H1 (cell line): ENCODE measurements at regions not wholly inside any gene's neighbourhood (a gene's known extent, or its start where the extent isn't known, plus 50 kb on each side); places are given as distances from the start of the nearest gene placed in this dataset.

Source experiments
- CTCF ChIA-PET: fragments of 300-600 bp; sonication (Branson Sonifier 250); formaldehyde crosslinking; loops from one replicate; lab custom pipeline; 2021; ENCODE audit not compliant: partially characterized antibody; lab: Charles Lee
- POLR2A ChIA-PET: fragments of 300-600 bp; sonication (Branson Sonifier 250); formaldehyde crosslinking; loops from one replicate; lab custom pipeline; 2021; ENCODE audit warnings: inconsistent platforms; ENCODE audit not compliant: partially characterized antibody; lab: Charles Lee
- DNase-seq, 2 experiments: peaks; one replicate each; pipeline versions ENCODE4 v3.0.0 to v3.0.0-alpha.2; 2010 to 2022; ENCODE audit warnings: low spot score in 2 of 2, low read depth in 1 of 2, mixed read lengths in 1 of 2
- FAIRE-seq: peaks from 2 replicates; lab custom pipeline; 2011; peaks lifted over from hg19 to GRCh38; lab: Jason Lieb, UNC
- H2AFZ ChIP-seq: 2 replicates; pipeline ENCODE4 v1.8.1; 2012; ENCODE audit warnings: low read length, inconsistent platforms
- H2AK5ac ChIP-seq: 2 replicates; pipeline ENCODE4 v1.6.1; 2013; ENCODE audit warnings: low read depth, low read length
- H2BK120ac ChIP-seq: replicated peaks from 2 replicates; pipeline ENCODE3; 2013; ENCODE audit warnings: low read depth, low read length, inconsistent platforms
- H2BK12ac ChIP-seq: 2 replicates; pipeline ENCODE4 v1.6.1; 2013; ENCODE audit warnings: low read depth, low read length
- H2BK15ac ChIP-seq: 2 replicates; pipeline ENCODE4 v1.6.1; 2013; ENCODE audit warnings: low read length
- H2BK20ac ChIP-seq: 2 replicates; pipeline ENCODE4 v1.6.1; 2013; ENCODE audit warnings: low read length
- H2BK5ac ChIP-seq: 2 replicates; pipeline ENCODE4 v1.6.1; 2013; ENCODE audit warnings: low read depth, low read length
- H3K14ac ChIP-seq: 2 replicates; pipeline ENCODE4 v1.6.1; 2013; ENCODE audit warnings: inconsistent platforms; ENCODE audit not compliant: insufficient read length
- H3K18ac ChIP-seq: 2 replicates; pipeline ENCODE4 v1.6.1; 2013; ENCODE audit warnings: low read length; ENCODE audit errors: extremely low read depth
- H3K23ac ChIP-seq: 2 replicates; pipeline ENCODE4 v1.6.1; 2013; ENCODE audit warnings: inconsistent platforms; ENCODE audit not compliant: insufficient read length
- H3K23me2 ChIP-seq: 2 replicates; pipeline ENCODE4 v1.6.1; 2013; ENCODE audit warnings: low read depth, low read length
- H3K27ac ChIP-seq: 2 replicates; pipeline ENCODE4 v1.6.1; 2011; ENCODE audit warnings: low read depth, low read length, inconsistent platforms
- H3K27me3 ChIP-seq, 4 experiments: replicated peaks in 1 of 4; 1 replicate in 1 of 4; 2 replicates in 3 of 4; pipeline versions ENCODE4 v1.6.1 to v1.8.1; 2011 to 2013; ENCODE audit warnings: low read length in 3 of 4, mild to moderate bottlenecking in 3 of 4, inconsistent platforms in 2 of 4, mixed read lengths in 2 of 4, moderate library complexity in 1 of 4; ENCODE audit not compliant: control insufficient read depth in 3 of 4, insufficient read depth in 3 of 4; ENCODE audit errors: extremely low read depth in 1 of 4
- H3K36me3 ChIP-seq, 4 experiments: 2 replicates each; pipeline versions ENCODE4 v1.6.1 to v1.8.1; 2011 to 2013; ENCODE audit warnings: mild to moderate bottlenecking in 4 of 4, low read length in 3 of 4, moderate library complexity in 2 of 4, control low read depth in 1 of 4, inconsistent platforms in 1 of 4; ENCODE audit not compliant: insufficient read depth in 4 of 4, control insufficient read depth in 2 of 4
- H3K4ac ChIP-seq: replicated peaks from 2 replicates; pipeline ENCODE3; 2013; ENCODE audit warnings: low read length, low read depth, mixed read lengths, inconsistent platforms; ENCODE audit not compliant: insufficient read length
- H3K4me1 ChIP-seq, 4 experiments: replicated peaks in 1 of 4; 1 replicate in 1 of 4; 2 replicates in 3 of 4; pipeline versions ENCODE4 v1.6.1 to v1.8.1; 2011 to 2013; ENCODE audit warnings: low read length in 3 of 4, inconsistent platforms in 2 of 4, mixed read lengths in 1 of 4; ENCODE audit not compliant: insufficient read depth in 4 of 4, control insufficient read depth in 3 of 4
- H3K4me2 ChIP-seq, 2 experiments: 2 replicates each; pipeline versions ENCODE4 v1.6.1 to v1.8.1; 2011 to 2013; ENCODE audit warnings: low read depth in 2 of 2, low read length in 2 of 2, control low read depth in 1 of 2, inconsistent platforms in 1 of 2, mild to moderate bottlenecking in 1 of 2; ENCODE audit not compliant: insufficient read depth in 1 of 2
- H3K4me3 ChIP-seq, 4 experiments: fragments of 200-600, 300-600 bp in 1 of 4; sonication (generic), shearing (Covaris generic), sonication (Bioruptor Twin) in 1 of 4; 2 replicates each; pipeline versions ENCODE4 v1.5.1 to v1.8.1; 2011 to 2016; ENCODE audit warnings: low read length in 4 of 4, low read depth in 3 of 4, control low read depth in 2 of 4, inconsistent platforms in 2 of 4, mild to moderate bottlenecking in 2 of 4, mixed read lengths in 1 of 4, moderate library complexity in 1 of 4; ENCODE audit not compliant: insufficient read depth in 2 of 4; ENCODE audit errors: extremely low read depth in 1 of 4
- H3K56ac ChIP-seq: replicated peaks from 2 replicates; pipeline ENCODE3; 2013; ENCODE audit warnings: low read depth, mild to moderate bottlenecking, mixed read lengths, low read length, inconsistent platforms; ENCODE audit not compliant: insufficient read length
- H3K79me1 ChIP-seq: 2 replicates; pipeline ENCODE4 v1.6.1; 2013; ENCODE audit warnings: low read depth, low read length, control low read depth
- H3K79me2 ChIP-seq, 2 experiments: 2 replicates each; pipeline versions ENCODE4 v1.6.1 to v1.8.1; 2012 to 2013; ENCODE audit warnings: low read length in 2 of 2, mild to moderate bottlenecking in 2 of 2, inconsistent platforms in 1 of 2; ENCODE audit not compliant: insufficient read depth in 2 of 2, control insufficient read depth in 1 of 2
- H3K9ac ChIP-seq, 4 experiments: replicated peaks in 1 of 4; 1 replicate in 1 of 4; 2 replicates in 3 of 4; pipeline versions ENCODE4 v1.6.1 to v1.8.1; 2011 to 2013; ENCODE audit warnings: low read depth in 3 of 4, low read length in 3 of 4, control low read depth in 2 of 4, mild to moderate bottlenecking in 2 of 4, moderate library complexity in 2 of 4, inconsistent platforms in 1 of 4; ENCODE audit errors: extremely low read depth in 1 of 4
- H3K9me3 ChIP-seq, 2 experiments: 2 replicates each; pipeline versions ENCODE4 v1.6.1 to v1.8.1; 2012 to 2013; ENCODE audit warnings: mild to moderate bottlenecking in 2 of 2, moderate library complexity in 2 of 2, control low read depth in 1 of 2, inconsistent platforms in 1 of 2, low read depth in 1 of 2, low read length in 1 of 2, mixed read lengths in 1 of 2; ENCODE audit not compliant: insufficient read depth in 2 of 2
- H4K20me1 ChIP-seq, 2 experiments: replicated peaks in 1 of 2; 2 replicates each; pipeline versions ENCODE3 to v1.8.1; 2011 to 2013; ENCODE audit warnings: inconsistent platforms in 2 of 2, low read length in 2 of 2, mild to moderate bottlenecking in 1 of 2; ENCODE audit not compliant: insufficient read depth in 2 of 2, control insufficient read depth in 1 of 2
- H4K5ac ChIP-seq: 2 replicates; pipeline ENCODE4 v1.6.1; 2013; ENCODE audit warnings: low read length, low read depth, mixed read lengths, inconsistent platforms; ENCODE audit not compliant: insufficient read length
- H4K8ac ChIP-seq: 2 replicates; pipeline ENCODE4 v1.8.0; 2013; ENCODE audit warnings: mild to moderate bottlenecking, moderate library complexity, low read length, inconsistent platforms; ENCODE audit not compliant: insufficient read depth; ENCODE audit errors: extremely low read depth
- H4K91ac ChIP-seq: replicated peaks from 2 replicates; pipeline ENCODE3; 2013; ENCODE audit warnings: low read length, mixed read lengths, inconsistent platforms; ENCODE audit not compliant: insufficient read length
- ATF2 ChIP-seq: IDR thresholded peaks from 2 replicates; pipeline ENCODE4 v1.6.1; 2012; ENCODE audit warnings: low read length, inconsistent platforms
- CBX8 ChIP-seq: fragments of 300-800, 300-1000 bp; sonication (generic); IDR thresholded peaks from 2 replicates; pipeline ENCODE4 v1.7.1; 2016; ENCODE audit warnings: low read depth, low read length, borderline replicate concordance
- POLR2A ChIP-seq, 2 experiments: IDR thresholded peaks; 1 replicate in 1 of 2; 2 replicates in 1 of 2; pipeline ENCODE4 v1.6.1; 2011; ENCODE audit warnings: low read depth in 2 of 2, low read length in 2 of 2, mild to moderate bottlenecking in 2 of 2; ENCODE audit errors: control extremely low read depth in 1 of 2
- RBBP5 ChIP-seq: IDR thresholded peaks from 2 replicates; pipeline ENCODE4 v1.7.1; 2012; ENCODE audit warnings: low read depth, mild to moderate bottlenecking, inconsistent platforms, low read length, moderate library complexity, borderline replicate concordance
- RXRA ChIP-seq: IDR thresholded peaks from 2 replicates; pipeline ENCODE4 v1.6.1; 2011; ENCODE audit warnings: low read depth, mild to moderate bottlenecking, low read length, moderate library complexity; ENCODE audit not compliant: insufficient read depth
- SP4 ChIP-seq: IDR thresholded peaks from 2 replicates; pipeline ENCODE4 v1.6.1; 2012; ENCODE audit warnings: low read length, inconsistent platforms
- WGBS, 2 experiments: shearing (Covaris generic) in 1 of 2; methylation state at CpG; one replicate each; pipeline versions ENCODE4 v1.1.6 to v1.1.7; 2013 to 2015; ENCODE audit warnings: low lambda C conversion rate in 2 of 2, mixed read lengths in 2 of 2, inconsistent platforms in 1 of 2, low coverage in 1 of 2, missing lambda C conversion rate in 1 of 2; ENCODE audit not compliant: insufficient replicate concordance in 2 of 2, insufficient coverage in 1 of 2, insufficient read length in 1 of 2; ENCODE audit errors: extremely low coverage in 1 of 2, missing lambda C conversion rate in 1 of 2; 5-methylcytosine and 5-hydroxymethylcytosine counted together

DNA sequence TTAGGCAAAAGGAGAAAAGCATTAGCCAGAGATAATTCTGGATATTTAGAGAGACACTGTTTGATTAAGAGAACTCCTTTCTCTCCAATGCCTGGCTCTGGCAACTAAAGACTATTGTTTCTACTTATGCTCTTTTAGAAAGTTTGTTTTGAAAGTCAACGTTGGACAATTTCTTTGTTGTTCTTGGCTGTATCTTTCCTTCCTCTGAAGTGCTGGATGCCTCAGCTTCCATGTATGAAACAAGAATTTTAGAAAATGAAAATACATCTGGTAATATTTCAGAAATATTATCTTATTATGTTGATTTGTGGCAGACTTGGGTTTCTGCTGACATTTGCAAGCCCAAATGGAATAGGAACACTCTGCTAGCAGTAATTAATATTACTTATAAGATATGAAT is 382.6 kb downstream of the SNAPC1 start:
- H3K27ac ChIP-seq: no peak overlapping the region
- no peak overlapping the region for H2BK15ac ChIP-seq
- H3K9me3 ChIP-seq: no peaks in the 10 kb centered on the region
- no peak overlapping the region for H2BK120ac ChIP-seq
- CTCF ChIA-PET: no interaction called here
- no peak overlapping the region for H2AK5ac ChIP-seq
- no peak overlapping the region for H2BK12ac ChIP-seq
- POLR2A ChIA-PET: no interaction called here
- H2BK5ac ChIP-seq: no peak overlapping the region
- H2BK20ac ChIP-seq: no peak overlapping the region
- H3K36me3 ChIP-seq: no peaks in the 10 kb centered on the region
- no peaks in the 10 kb centered on the region for H3K27me3 ChIP-seq
- no peak overlapping the region for H3K4ac ChIP-seq
- no peak overlapping the region for H3K18ac ChIP-seq
- H4K5ac ChIP-seq: no peak overlapping the region
- H3K56ac ChIP-seq: no peak overlapping the region
- no peak overlapping the region for H4K8ac ChIP-seq
- H3K23me2 ChIP-seq: no peaks in the 10 kb centered on the region
- H3K14ac ChIP-seq: no peak overlapping the region
- H3K9ac ChIP-seq: no peak overlapping the region
- no peak overlapping the region for H2AFZ ChIP-seq
- no peak overlapping the region for H3K4me2 ChIP-seq
- H4K91ac ChIP-seq: no peak overlapping the region
- no peaks in the 10 kb centered on the region for H3K79me1 ChIP-seq
- FAIRE-seq: no peak
- no peaks in the 10 kb centered on the region for H4K20me1 ChIP-seq
- WGBS, 2 experiments: 83% methylated on average over 1 of the region's 1 CpG; no CpG with 5 or more reads in 1 of the 2 experiments
- H3K79me2 ChIP-seq: no peaks in the 10 kb centered on the region
- H3K4me3 ChIP-seq: no peak overlapping the region
- H3K23ac ChIP-seq: no peak overlapping the region
- H3K4me1 ChIP-seq: no peaks in the 10 kb centered on the region
- no peak for DNase-seq
- no peak for TF ChIP-seq RXRA
- no peak for TF ChIP-seq RBBP5
- no peak for TF ChIP-seq POLR2A (IDR thresholded peaks at IDR 0.05; ENCODE audit: control extremely low read depth in 1 of 2, low read depth in 2 of 2, low read length in 2 of 2)
- no peak for TF ChIP-seq CBX8
- no peak for TF ChIP-seq ATF2
- TF ChIP-seq SP4: no peak
